ENCODE measurements at regions not wholly inside any gene's neighbourhood (a gene's known extent, or its start where the extent isn't known, plus 50 kb on each side); places are given as distances from the start of the nearest gene placed in this dataset.

- TF ChIP-seq, protein P1, sequence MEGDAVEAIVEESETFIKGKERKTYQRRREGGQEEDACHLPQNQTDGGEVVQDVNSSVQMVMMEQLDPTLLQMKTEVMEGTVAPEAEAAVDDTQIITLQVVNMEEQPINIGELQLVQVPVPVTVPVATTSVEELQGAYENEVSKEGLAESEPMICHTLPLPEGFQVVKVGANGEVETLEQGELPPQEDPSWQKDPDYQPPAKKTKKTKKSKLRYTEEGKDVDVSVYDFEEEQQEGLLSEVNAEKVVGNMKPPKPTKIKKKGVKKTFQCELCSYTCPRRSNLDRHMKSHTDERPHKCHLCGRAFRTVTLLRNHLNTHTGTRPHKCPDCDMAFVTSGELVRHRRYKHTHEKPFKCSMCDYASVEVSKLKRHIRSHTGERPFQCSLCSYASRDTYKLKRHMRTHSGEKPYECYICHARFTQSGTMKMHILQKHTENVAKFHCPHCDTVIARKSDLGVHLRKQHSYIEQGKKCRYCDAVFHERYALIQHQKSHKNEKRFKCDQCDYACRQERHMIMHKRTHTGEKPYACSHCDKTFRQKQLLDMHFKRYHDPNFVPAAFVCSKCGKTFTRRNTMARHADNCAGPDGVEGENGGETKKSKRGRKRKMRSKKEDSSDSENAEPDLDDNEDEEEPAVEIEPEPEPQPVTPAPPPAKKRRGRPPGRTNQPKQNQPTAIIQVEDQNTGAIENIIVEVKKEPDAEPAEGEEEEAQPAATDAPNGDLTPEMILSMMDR (IDR thresholded peaks at IDR 0.05): no peak
- TF ChIP-seq POLR2A (IDR thresholded peaks at IDR 0.05): no peak
Measured at GRCh38 chr17:64773386-64773835, 111.3 kb upstream of the SMURF2 start.
